Neural crest cell (in vitro differentiated cells): ENCODE measurements at regions not wholly inside any gene's neighbourhood (a gene's known extent, or its start where the extent isn't known, plus 50 kb on each side); places are given as distances from the start of the nearest gene placed in this dataset.

Source experiments
- DNase-seq: peaks from one replicate; pipeline ENCODE4 v3.0.0; 2021; ENCODE audit warnings: low read depth, mixed read lengths, low spot score
- H3K27ac Mint-ChIP-seq: one replicate; pipeline ENCODE4 v1.8.0; 2021; ENCODE audit warnings: mild to moderate bottlenecking, mixed read lengths; ENCODE audit not compliant: unreplicated experiment
- H3K27me3 Mint-ChIP-seq: 2 replicates; pipeline ENCODE4 v1.8.0; 2021; ENCODE audit warnings: low read depth, mild to moderate bottlenecking, mixed read lengths
- H3K36me3 Mint-ChIP-seq: 2 replicates; pipeline ENCODE4 v1.8.0; 2021; ENCODE audit warnings: low read depth, mild to moderate bottlenecking, mixed read lengths
- H3K4me1 Mint-ChIP-seq: 2 replicates; pipeline ENCODE4 v1.8.0; 2021; ENCODE audit warnings: mixed read lengths
- H3K4me3 Mint-ChIP-seq: one replicate; pipeline ENCODE4 v1.8.0; 2021; ENCODE audit warnings: mild to moderate bottlenecking, mixed read lengths
- H3K9me3 Mint-ChIP-seq: 2 replicates; pipeline ENCODE4 v1.8.0; 2021; ENCODE audit warnings: mixed read lengths
- CTCF ChIP-seq: fragments of 200-600 bp; sonication (generic); conservative IDR thresholded peaks from 2 replicates; pipeline ENCODE4 v1.5.0; 2021; ENCODE audit warnings: antibody characterized with exemption, mild to moderate bottlenecking

DNA sequence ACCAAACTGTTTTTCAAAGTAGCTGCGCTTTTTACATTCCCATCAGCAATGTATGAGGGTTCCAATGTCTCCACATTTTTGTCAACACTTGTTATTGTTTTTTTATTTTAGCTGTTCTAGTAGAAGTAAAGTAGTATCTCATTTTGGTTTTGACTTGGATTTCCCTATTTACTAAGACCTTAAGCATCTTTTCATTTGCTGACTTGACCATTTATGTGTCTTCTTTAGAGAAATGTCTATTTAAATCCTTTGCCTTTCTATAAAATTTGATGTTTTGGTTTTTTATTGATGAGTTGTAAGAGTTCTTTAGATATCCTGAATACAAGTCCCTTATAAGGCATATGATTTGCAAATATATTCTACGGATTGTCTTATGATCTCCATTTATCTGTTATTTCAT lies 110.6 kb downstream of the CD164 start:
- peaks cover 3% of the 10 kb centered on the region for H3K27me3 Mint-ChIP-seq
- DNase-seq, result no peak
- H3K4me3 Mint-ChIP-seq, result no peak overlapping the region
- peaks cover 2% of the 10 kb centered on the region for H3K9me3 Mint-ChIP-seq
- peaks cover 7% of the 10 kb centered on the region for H3K36me3 Mint-ChIP-seq
- no peak for TF ChIP-seq CTCF
- H3K27ac Mint-ChIP-seq, result no peak overlapping the region
- no peaks in the 10 kb centered on the region for H3K4me1 Mint-ChIP-seq

GRCh38 chr6:109269953-109270517 lies 112.2 kb downstream of the CD164 start:
- TF ChIP-seq CTCF, result no peak
- Mint-ChIP-seq H3K27me3 (peaks cover 3% of the 10 kb centered on the region), H3K27ac (no peak overlapping the region), H3K9me3 (peaks cover 2% of the 10 kb centered on the region), H3K4me1 (no peaks in the 10 kb centered on the region), H3K4me3 (no peak overlapping the region), H3K36me3 (peaks cover 7% of the 10 kb centered on the region)
- no peak for DNase-seq

DNA sequence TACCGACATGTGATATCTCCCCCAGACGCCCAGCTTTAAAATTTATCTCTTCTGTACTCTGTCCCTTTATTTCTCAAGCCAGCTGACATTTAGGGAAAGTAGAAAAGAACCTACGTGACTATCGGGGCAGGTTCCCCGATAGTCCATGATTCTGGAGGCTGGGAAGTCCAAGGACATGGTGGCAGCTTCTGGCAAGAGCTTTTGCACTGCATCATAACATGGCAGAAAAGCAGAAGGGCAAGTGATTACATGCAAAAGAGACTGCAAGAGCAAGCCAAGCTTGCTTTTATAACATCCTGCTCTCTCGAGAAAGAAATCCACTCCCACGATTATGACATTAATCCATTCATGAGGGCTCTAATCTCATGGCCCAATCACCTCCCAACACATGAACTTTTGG lies 113.2 kb downstream of the CD164 start:
- Mint-ChIP-seq H3K9me3 (peaks cover 2% of the 10 kb centered on the region), H3K27ac (no peak overlapping the region), H3K36me3 (peaks cover 10% of the 10 kb centered on the region), H3K27me3 (peaks cover 3% of the 10 kb centered on the region), H3K4me3 (no peak overlapping the region), H3K4me1 (no peaks in the 10 kb centered on the region)
- no peak for DNase-seq
- TF ChIP-seq CTCF, result no peak

DNA sequence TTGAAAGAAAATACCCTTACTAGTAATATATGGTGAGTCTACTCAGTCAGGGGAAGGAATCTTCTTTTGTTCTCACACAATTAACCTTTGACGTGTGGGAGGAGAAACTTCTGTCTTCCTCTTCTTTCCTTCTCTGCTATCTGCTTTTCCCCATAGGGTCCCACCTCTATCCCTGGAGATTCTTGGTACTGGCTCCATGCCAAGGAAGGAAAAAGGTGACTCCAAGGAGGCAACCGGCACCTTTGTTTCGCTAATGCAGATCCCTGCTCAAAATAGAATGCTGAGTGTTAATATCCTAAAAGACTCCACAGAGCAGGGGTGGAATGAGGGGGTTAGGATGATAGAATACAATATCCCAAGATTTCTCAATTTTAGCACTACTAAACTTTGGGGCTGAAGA lies 116.7 kb downstream of the CD164 start:
- no peak for TF ChIP-seq CTCF
- DNase-seq, result no peak
- Mint-ChIP-seq H3K9me3 (peaks cover 2% of the 10 kb centered on the region), H3K4me1 (no peaks in the 10 kb centered on the region), H3K27ac (no peak overlapping the region), H3K4me3 (no peak overlapping the region), H3K27me3 (peaks cover 3% of the 10 kb centered on the region), H3K36me3 (peaks cover 10% of the 10 kb centered on the region)

DNA sequence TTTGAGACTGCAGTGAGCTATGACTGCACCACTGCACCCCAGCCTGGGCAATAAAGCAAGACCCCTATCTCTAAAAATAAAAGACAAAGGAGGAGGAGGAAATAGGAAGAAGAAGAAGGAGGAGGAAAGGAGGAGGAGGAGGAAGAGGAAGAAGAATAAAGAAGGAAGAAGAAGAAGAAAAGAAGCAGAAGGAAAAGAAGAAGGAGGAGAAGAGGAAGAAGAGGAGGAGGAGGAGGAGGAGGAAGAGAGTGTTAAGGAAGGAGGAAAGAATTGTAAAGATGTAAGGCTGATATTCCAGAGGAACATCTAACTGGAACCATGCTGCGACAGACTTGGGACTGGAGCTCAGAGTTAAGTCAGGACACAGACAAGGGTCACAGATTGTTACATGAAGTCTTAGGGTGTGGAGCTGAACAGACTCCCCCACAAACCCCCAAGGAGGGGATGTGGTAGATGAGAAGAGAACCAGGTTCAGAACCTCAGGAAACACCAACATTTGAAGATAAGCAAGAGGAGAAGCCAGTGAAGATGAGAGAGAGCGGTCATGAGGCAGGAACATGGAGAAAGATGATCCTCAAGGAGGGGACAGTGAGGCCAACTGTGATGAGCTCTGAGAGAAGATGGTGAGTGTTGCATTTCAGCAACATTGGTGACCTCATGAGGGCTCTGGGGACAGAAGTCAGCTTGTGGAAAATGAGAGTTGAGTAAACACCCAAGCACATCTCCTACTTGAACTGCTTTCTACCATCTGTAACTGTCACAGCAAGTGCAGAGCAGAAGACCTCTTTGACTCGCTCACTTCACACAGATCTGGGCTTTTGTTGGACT lies 118.2 kb downstream of the CD164 start:
- Mint-ChIP-seq H3K4me3 (no peak overlapping the region), H3K36me3 (peaks cover 10% of the 10 kb centered on the region), H3K27ac (no peak overlapping the region), H3K4me1 (no peaks in the 10 kb centered on the region), H3K9me3 (peaks cover 2% of the 10 kb centered on the region), H3K27me3 (peaks cover 3% of the 10 kb centered on the region)
- TF ChIP-seq CTCF, result no peak
- no peak for DNase-seq
